GM21515 (cell line): ENCODE measurements at regions not wholly inside any gene's neighbourhood (a gene's known extent, or its start where the extent isn't known, plus 50 kb on each side); places are given as distances from the start of the nearest gene placed in this dataset.

Experiments
- ATAC-seq: cut with Tn5 transposase; IDR thresholded peaks from one replicate; pipeline ENCODE4 v1.9.1; 2021; ENCODE audit not compliant: unreplicated experiment

GRCh38 chr10:78873413-78873812 is 195.4 kb upstream of the ZMIZ1 start:
- no peak for ATAC-seq

- ATAC-seq = no peak
Observed at GRCh38 chr10:78875331-78875877, 193.4 kb upstream of the ZMIZ1 start.

GRCh38 chr10:78875932-78876331 is 192.8 kb upstream of the ZMIZ1 start:
- no peak for ATAC-seq

GRCh38 chr10:78876449-78876848 is 192.3 kb upstream of the ZMIZ1 start:
- ATAC-seq = no peak

- no peak for ATAC-seq
Observed at GRCh38 chr10:78879621-78880020, 189.1 kb upstream of the ZMIZ1 start.

GRCh38 chr10:78886129-78886528 is 182.6 kb upstream of the ZMIZ1 start:
- no peak for ATAC-seq

- no peak for ATAC-seq
Observed at GRCh38 chr10:78889536-78890063, 179.2 kb upstream of the ZMIZ1 start.

GRCh38 chr10:78890506-78890905 is 178.3 kb upstream of the ZMIZ1 start:
- no peak for ATAC-seq

GRCh38 chr10:78891741-78892140 is 177.0 kb upstream of the ZMIZ1 start:
- no peak for ATAC-seq

GRCh38 chr10:78892338-78893176 is 176.2 kb upstream of the ZMIZ1 start:
- no peak for ATAC-seq

- ATAC-seq = no peak
Observed at GRCh38 chr10:78893217-78893616, 175.5 kb upstream of the ZMIZ1 start.

- ATAC-seq = no peak
Observed at GRCh38 chr10:78894089-78894840, 174.5 kb upstream of the ZMIZ1 start.

- ATAC-seq = no peak
Observed at GRCh38 chr10:78894841-78895195, 173.9 kb upstream of the ZMIZ1 start.

- ATAC-seq = no peak
Observed at GRCh38 chr10:78895469-78895868, 173.3 kb upstream of the ZMIZ1 start.

GRCh38 chr10:78896159-78896928 is 172.4 kb upstream of the ZMIZ1 start:
- no peak for ATAC-seq

GRCh38 chr10:78898341-78899097 is 170.2 kb upstream of the ZMIZ1 start:
- ATAC-seq = no peak

GRCh38 chr10:78899098-78899754 is 169.5 kb upstream of the ZMIZ1 start:
- no peak for ATAC-seq

GRCh38 chr10:78899996-78900714 is 168.6 kb upstream of the ZMIZ1 start:
- no peak for ATAC-seq
